HG03060 (cell line): ENCODE measurements at regions not wholly inside any gene's neighbourhood (a gene's known extent, or its start where the extent isn't known, plus 50 kb on each side); places are given as distances from the start of the nearest gene placed in this dataset.

ENCODE experiments used
- ATAC-seq: cut with Tn5 transposase; IDR thresholded peaks from one replicate; pipeline ENCODE4 v1.9.1; 2021; ENCODE audit warnings: low read depth, moderate number of reproducible peaks; ENCODE audit not compliant: unreplicated experiment

- ATAC-seq, result no peak
Observed at GRCh38 chrX:4379071-4379470, 665.6 kb upstream of the PRKX start.

DNA sequence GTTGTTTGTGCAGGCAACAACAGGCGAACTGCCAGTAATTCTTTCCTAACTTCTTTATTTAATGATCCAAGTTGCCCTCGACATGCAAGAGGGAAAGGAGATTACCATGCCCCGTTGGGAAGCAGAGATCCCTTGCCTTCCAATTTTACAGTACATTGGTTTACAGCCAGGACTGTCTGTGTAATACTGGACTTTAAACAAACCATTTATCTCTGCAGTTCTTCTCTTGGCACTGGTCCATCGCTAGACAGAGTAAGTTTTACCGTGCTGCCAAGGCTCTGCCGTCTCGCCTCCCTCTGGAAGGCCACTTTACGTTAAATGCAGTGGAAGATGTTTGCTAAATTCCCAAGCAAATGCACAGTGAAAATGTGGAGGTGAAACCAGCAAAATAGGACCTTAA is 660.3 kb upstream of the PRKX start:
- ATAC-seq, result no peak

DNA sequence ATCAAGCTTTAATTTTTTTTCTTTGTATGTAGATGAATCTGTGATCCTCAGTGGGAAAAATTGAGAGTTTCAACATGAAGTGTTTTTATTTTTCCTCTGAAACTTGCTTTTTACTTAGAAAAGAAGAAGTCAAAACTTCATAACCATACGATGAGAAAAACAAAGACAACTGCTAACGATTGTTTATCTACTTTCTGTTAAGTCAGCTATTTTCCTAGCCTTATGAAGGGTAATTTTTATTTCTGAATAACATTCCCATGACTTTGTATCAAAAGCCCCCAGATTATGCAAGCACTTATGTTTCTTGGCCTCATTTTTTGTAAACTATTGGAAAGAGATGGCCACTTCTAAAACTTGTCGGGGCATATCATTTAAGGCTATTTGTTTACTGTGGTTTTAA is 645.1 kb upstream of the PRKX start:
- no peak for ATAC-seq

GRCh38 chrX:4322916-4323315 is 609.5 kb upstream of the PRKX start:
- ATAC-seq, result no peak

DNA sequence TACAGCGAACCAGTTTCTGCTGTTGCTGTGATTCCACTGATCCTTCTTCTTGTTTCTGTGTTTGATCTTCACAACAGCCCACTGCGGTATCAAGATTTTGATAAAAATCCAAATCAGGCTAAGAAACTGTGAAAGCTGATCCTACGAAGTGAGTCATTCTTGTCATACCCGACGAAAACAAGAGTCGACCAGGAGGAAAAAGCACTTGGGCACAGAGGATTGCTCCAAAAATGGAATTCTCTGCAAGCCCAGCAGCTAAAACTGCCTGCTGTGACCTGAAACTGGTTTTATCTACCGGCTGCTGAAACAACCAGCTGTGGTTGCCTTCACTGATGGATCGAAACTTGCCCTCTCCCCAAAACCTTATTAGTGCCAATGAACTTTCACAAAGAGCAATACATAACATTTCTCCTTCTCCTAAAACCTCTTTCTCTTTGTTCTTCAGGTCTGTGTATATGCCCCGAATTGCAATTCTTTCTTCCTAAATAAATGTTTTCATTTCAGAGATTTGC is 607.0 kb upstream of the PRKX start:
- no peak for ATAC-seq

GRCh38 chrX:4315891-4316290 is 602.4 kb upstream of the PRKX start:
- ATAC-seq, result no peak

GRCh38 chrX:4314586-4314985 is 601.1 kb upstream of the PRKX start:
- no peak for ATAC-seq

GRCh38 chrX:4277122-4277521 is 563.7 kb upstream of the PRKX start:
- ATAC-seq, result no peak

- no peak for ATAC-seq
Observed at GRCh38 chrX:4268676-4269075, 555.2 kb upstream of the PRKX start.

GRCh38 chrX:4265036-4265435 is 551.6 kb upstream of the PRKX start:
- no peak for ATAC-seq

DNA sequence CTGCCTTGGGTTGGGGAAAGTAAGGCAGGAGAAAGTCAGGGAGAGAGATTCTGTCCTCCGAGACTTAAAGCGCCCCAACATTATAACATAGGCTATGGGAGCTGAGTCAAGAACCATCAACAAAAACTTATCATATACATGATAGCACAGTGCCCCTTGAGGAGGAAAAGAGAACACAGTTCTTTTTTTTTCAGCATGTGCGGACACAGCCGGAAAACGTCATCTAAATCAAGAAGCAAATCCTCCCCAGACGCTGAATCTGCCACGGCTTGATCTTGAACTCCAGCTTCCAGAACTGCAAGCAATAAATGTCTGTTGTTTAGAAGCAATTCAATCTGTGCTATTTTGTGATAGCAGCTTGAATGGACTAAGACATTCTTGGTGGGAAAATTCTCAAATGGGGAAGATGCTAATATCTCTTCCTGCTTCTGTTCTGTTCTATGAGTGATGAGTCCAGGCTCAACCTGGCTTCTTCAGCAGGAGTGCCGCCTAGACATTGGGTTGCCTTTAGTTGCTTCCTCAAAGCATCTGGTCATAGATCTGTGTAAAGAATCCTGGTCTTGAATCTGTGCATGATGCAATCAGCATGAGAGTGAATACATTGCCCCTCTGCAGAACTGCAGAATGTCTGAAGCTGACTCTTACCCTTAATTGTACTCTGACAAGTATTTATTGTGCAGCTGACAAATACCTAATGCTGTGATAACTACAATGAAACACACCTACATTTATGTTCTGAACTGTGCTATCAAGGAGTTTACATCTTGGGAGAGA is 549.8 kb upstream of the PRKX start:
- ATAC-seq, result no peak

DNA sequence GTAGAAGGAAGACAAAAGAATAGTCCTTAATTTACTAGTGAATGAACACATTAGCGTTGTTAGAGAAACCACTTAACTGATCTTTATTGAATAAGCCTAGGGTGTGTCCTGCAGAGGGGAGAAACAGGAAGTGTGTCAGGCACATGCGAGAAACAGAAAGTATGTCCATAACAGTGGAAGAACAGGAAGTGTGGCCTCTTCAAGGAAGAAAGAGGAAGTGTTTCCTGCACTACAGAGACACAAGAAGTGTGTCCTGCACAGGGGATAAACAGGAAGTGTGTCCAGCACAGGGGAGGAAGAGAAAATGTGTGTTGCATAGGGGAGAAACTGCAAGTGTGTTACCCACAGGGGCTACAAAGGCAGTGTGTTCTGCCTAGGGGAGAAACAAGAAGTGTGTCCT is 539.6 kb upstream of the PRKX start:
- no peak for ATAC-seq

DNA sequence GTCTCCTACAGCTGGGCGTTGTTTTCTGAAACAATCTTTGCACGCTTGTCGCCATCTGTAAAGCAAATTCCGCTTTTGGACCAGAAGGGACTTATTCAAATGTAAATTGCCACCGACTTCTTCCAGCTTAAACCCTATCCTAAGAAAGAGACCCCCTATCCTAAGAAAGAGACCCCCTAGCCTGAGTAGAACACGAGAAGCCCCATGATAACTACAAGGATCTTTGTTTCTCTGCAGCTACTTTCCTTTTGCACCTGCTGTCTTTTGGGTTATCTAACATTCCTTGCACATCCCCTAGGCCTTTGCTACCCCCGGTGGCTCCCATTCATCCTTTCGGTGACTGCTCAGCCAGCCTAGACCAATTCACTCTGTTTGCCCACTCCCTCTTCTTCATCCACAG is 536.0 kb upstream of the PRKX start:
- ATAC-seq, result no peak

- ATAC-seq, result no peak
Observed at GRCh38 chrX:4243759-4244158, 530.3 kb upstream of the PRKX start.

- ATAC-seq, result no peak
Observed at GRCh38 chrX:4240541-4241194, 527.2 kb upstream of the PRKX start.

DNA sequence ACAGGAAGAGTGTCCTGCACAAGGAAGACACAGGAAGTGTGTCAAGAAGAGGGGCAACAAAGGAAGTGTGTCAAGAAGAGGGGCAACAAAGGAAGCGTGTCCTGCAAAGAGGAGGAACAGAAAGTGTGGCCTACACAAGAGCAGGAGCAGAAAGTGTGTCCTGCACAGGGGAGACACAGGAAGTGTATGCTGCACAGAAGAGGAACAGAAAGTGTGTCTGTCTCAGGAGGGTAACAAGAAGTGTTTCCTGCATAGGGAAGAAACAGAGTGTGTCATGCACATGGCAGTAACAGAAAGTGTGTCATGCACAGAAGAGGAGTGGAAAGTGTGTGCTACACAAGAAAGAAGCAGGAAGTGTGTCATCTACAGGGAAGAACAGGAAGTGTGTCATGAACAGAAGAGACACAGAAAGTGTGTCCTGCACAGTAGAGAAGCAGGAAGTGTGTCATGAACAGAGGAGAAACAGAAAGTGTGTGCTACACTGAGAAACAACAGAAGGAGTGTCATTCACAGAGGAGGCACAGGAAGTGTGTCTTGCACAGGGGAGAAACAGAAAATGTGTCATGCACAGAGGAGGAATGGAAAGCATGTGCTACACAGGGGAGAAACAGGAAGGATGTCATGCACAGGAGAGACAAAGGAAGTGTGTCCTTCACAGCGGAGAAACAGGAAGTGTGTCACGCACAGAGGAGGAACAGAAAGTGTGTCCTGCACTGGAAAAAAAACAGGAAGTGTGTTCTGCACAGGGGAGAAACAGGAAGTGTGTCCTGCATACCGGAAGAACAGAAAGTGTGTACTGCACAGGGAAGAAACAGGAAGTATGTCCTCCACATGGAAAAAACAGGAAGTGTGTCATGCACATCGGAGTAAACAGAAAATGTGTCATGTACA is 526.4 kb upstream of the PRKX start:
- ATAC-seq, result no peak

DNA sequence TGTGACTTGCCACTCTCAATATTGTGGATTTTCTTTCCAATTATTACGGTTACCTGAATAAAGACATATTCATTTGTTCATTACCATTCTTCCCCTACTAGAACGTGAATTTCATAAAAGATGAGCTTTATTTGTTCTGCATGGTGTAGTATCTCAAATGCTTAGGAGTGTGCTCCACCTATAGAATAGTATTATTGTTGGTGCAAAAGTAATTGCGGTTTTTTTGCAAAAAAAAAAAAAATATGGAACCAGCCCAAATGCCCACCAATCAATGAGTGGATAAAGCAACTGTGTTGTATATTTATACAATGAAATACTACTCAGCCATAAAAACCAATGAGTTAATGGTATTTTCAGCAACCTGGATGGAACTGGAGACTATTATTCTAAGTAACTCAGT is 525.5 kb upstream of the PRKX start:
- no peak for ATAC-seq

DNA sequence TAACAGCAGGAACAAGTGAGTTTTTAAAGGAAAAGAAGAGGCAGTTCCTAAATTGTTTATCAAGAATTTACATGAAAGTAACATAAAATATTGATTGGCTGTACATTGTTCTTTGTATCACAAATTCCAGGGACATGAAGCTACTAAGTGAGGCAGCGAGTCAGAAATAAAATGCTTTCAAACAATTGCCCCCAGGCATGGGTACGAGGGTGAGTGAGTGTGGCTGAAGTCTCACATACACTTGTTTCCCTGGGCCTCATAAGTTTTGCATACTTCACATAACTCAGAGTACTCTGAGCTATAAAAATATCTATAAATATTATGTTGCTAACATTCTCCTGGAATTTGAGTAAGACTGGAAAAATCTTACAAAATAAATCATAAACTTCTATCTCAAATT is 511.6 kb upstream of the PRKX start:
- no peak for ATAC-seq

DNA sequence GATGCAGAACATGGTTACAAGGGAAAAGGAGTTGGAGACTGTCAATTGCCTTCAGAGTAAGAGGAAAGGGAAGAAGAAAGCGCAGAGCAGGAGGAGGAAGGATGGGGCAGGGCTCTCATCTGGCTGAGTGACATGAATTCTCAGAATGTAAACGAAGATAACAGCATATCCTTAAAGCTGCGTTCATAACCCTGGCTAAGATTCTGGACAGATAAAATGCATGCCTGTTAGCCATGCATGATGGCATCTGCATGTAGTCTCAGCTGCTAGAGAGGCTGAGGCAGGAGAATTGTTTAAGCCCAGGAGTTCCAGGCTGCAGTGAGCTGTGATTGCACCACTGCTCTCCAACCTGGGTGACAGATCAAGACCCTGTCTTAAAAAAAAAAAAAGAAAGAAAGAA is 493.5 kb upstream of the PRKX start:
- ATAC-seq, result no peak

DNA sequence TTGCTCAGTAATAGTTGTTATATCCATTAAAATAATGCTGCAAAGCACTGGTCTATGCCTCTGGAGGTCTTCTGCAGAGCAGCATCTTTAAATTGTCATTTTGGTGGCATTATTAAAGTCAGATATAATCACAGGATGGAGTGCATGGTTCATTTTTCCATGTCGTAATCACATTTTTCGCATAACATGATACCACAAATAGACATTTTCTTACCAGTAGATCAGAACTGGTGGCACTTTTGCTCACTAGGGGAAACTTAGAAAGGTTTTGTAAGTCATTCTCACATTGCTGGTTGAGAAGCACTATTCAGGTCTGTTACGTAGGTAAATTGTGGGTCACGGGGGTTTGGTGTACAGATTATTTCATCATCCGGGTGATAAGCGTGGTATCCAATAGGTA is 484.5 kb upstream of the PRKX start:
- no peak for ATAC-seq

DNA sequence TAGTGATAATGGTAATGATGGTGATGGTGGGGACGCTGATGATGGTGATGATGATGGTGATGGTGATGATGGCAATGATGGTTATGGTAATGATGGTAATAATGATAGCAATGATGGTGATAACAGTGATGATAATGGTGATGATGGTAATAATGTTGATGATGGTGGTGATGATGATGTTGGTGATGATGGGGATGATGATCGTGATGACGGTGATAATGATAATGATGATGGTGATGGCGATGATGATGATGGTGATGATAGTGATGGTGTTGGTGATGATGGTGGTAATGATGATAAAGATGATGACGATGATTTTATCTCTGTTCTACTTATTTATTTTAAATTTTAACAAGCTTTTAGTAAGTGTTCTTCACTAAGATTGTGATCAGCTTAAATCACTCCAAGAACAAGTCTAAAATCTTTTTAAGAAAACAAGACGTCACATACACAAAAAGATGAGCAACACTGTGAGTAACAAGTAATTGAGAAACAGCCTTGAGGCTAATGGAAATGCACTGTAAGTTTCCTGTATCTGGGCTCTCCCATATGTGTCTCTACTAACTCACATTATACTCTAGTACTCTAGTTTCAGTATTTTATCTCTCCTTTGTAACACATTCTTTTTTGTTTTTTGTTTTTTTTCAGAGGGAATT is 480.2 kb upstream of the PRKX start:
- no peak for ATAC-seq
